Tibial nerve (tissue), 4 donors: ENCODE measurements at regions not wholly inside any gene's neighbourhood (a gene's known extent, or its start where the extent isn't known, plus 50 kb on each side); places are given as distances from the start of the nearest gene placed in this dataset.

Experiments
- DNase-seq, 2 donors: peaks; one replicate each; pipeline ENCODE4 v3.0.0-alpha.2; 2019; ENCODE audit warnings: low spot score in 2 of 2
- H3K27ac ChIP-seq, 4 donors: fragments of 200-600 bp; sonication (generic) in 3 of 4; one replicate each; pipeline ENCODE4 v1.5.1; 2017 to 2019; ENCODE audit warnings: mild to moderate bottlenecking in 1 of 4
- H3K27me3 ChIP-seq, 2 donors: fragments of 200-600 bp; sonication (generic) in 1 of 2; one replicate each; pipeline versions ENCODE4 v1.5.1 to v1.6.0; 2017 to 2019
- H3K36me3 ChIP-seq, 3 donors: fragments of 200-600 bp; sonication (generic); one replicate each; pipeline ENCODE4 v1.5.1; 2018 to 2019
- H3K4me1 ChIP-seq, 4 donors: fragments of 200-600 bp; sonication (generic) in 3 of 4; one replicate each; pipeline ENCODE4 v1.5.1; 2017 to 2019
- H3K4me3 ChIP-seq, 4 donors: fragments of 200-600 bp; sonication (generic) in 3 of 4; one replicate each; pipeline ENCODE4 v1.5.1; 2017 to 2019; ENCODE audit warnings: mild to moderate bottlenecking in 1 of 4, moderate library complexity in 1 of 4
- H3K9me3 ChIP-seq, 4 donors: fragments of 200-600 bp; sonication (generic) in 3 of 4; one replicate each; pipeline ENCODE4 v1.5.1; 2017 to 2019
- CTCF ChIP-seq, 5 experiments: fragments of 200-600 bp in 3 of 5; fragments of 450-650 bp in 2 of 5; sonication (generic) in 3 of 5; IDR thresholded peaks; one replicate each; pipeline ENCODE4 v1.5.1; 2016 to 2019; ENCODE audit warnings: antibody characterized with exemption in 5 of 5, mild to moderate bottlenecking in 3 of 5, moderate library complexity in 2 of 5
- EP300 ChIP-seq, 2 donors: sonication (generic); formaldehyde crosslinking; IDR thresholded peaks; one replicate each; pipeline ENCODE4 v1.6.1; 2017; ENCODE audit warnings: antibody characterized with exemption in 2 of 2, mild to moderate bottlenecking in 1 of 2
- POLR2A ChIP-seq, 2 donors: fragments of 450-650 bp; IDR thresholded peaks; one replicate each; pipeline ENCODE4 v1.6.1; 2017; ENCODE audit warnings: antibody characterized with exemption in 2 of 2, mild to moderate bottlenecking in 2 of 2, moderate library complexity in 2 of 2
- WGBS, 2 donors: methylation state at CpG; one replicate each; pipeline ENCODE4 v1.1.5; 2018; 5-methylcytosine and 5-hydroxymethylcytosine counted together

- H3K27ac ChIP-seq: no peak overlapping the region
- no peaks in the 10 kb centered on the region for H3K9me3 ChIP-seq
- H3K4me1 ChIP-seq: no peaks in the 10 kb centered on the region
- no peak overlapping the region for H3K4me3 ChIP-seq
- WGBS, 2 donors: 51 to 62% methylated on average over 3 of the region's 3 CpGs
- H3K27me3 ChIP-seq: no peaks in the 10 kb centered on the region
- TF ChIP-seq POLR2A (IDR thresholded peaks at IDR 0.05) (no peak), EP300 (IDR thresholded peaks at IDR 0.05) (no peak), CTCF (IDR thresholded peaks at IDR 0.05) (no peak)
- no peaks in the 10 kb centered on the region for H3K36me3 ChIP-seq
- DNase-seq: no peak
These were observed 167.3 kb downstream of the ZNF326 start for GRCh38 chr1:90162216-90162615.

GRCh38 chr1:90161625-90162024 is 166.7 kb downstream of the ZNF326 start:
- H3K27ac ChIP-seq: no peak overlapping the region
- no peak for TF ChIP-seq POLR2A (IDR thresholded peaks at IDR 0.05)
- no peak for TF ChIP-seq EP300 (IDR thresholded peaks at IDR 0.05)
- no peak for TF ChIP-seq CTCF (IDR thresholded peaks at IDR 0.05)
- no peak for DNase-seq
- H3K4me1 ChIP-seq: no peaks in the 10 kb centered on the region
- H3K27me3 ChIP-seq: no peaks in the 10 kb centered on the region
- no peaks in the 10 kb centered on the region for H3K9me3 ChIP-seq
- no peak overlapping the region for H3K4me3 ChIP-seq
- H3K36me3 ChIP-seq: no peaks in the 10 kb centered on the region
- WGBS, 2 donors: 93 to 100% methylated on average over 1 of the region's 1 CpG

GRCh38 chr1:90155721-90156487 is 161.0 kb downstream of the ZNF326 start:
- Histone ChIP-seq H3K36me3 (no peaks in the 10 kb centered on the region), H3K27ac (no peak overlapping the region), H3K27me3 (no peaks in the 10 kb centered on the region), H3K4me3 (no peak overlapping the region), H3K9me3 (peaks cover 0 to 14% (median 0%) of the 10 kb centered on the region in 4 donors), H3K4me1 (no peaks in the 10 kb centered on the region)
- 93% methylated on average over 2 of the region's 2 CpGs for WGBS, 2 donors
- no peak for TF ChIP-seq CTCF (IDR thresholded peaks at IDR 0.05)
- TF ChIP-seq EP300 (IDR thresholded peaks at IDR 0.05): no peak
- no peak for TF ChIP-seq POLR2A (IDR thresholded peaks at IDR 0.05)
- DNase-seq: no peak

- peaks cover 0 to 14% (median 0%) of the 10 kb centered on the region in 4 donors for H3K9me3 ChIP-seq
- H3K36me3 ChIP-seq: no peaks in the 10 kb centered on the region
- WGBS, 2 donors: 83 to 93% methylated on average over 4 of the region's 4 CpGs
- no peak overlapping the region for H3K4me3 ChIP-seq
- H3K4me1 ChIP-seq: no peaks in the 10 kb centered on the region
- DNase-seq: no peak
- no peak overlapping the region for H3K27ac ChIP-seq
- TF ChIP-seq EP300 (IDR thresholded peaks at IDR 0.05): no peak
- no peak for TF ChIP-seq CTCF (IDR thresholded peaks at IDR 0.05)
- TF ChIP-seq POLR2A (IDR thresholded peaks at IDR 0.05): no peak
- no peaks in the 10 kb centered on the region for H3K27me3 ChIP-seq
These were observed 159.8 kb downstream of the ZNF326 start for GRCh38 chr1:90154711-90155110.

- DNase-seq: no peak
- no peak for TF ChIP-seq POLR2A (IDR thresholded peaks at IDR 0.05)
- no peak for TF ChIP-seq EP300 (IDR thresholded peaks at IDR 0.05)
- no peak for TF ChIP-seq CTCF (IDR thresholded peaks at IDR 0.05)
- Histone ChIP-seq H3K27me3 (no peaks in the 10 kb centered on the region), H3K4me1 (no peaks in the 10 kb centered on the region), H3K27ac (no peak overlapping the region), H3K9me3 (peaks cover 0 to 22% (median 0%) of the 10 kb centered on the region in 4 donors), H3K4me3 (no peak overlapping the region), H3K36me3 (no peaks in the 10 kb centered on the region)
- WGBS, 2 donors: 80 to 83% methylated on average over 6 of the region's 6 CpGs
These were observed 154.2 kb downstream of the ZNF326 start for GRCh38 chr1:90149101-90149500.
